SU-DHL-6 (cell line): ENCODE measurements at regions not wholly inside any gene's neighbourhood (a gene's known extent, or its start where the extent isn't known, plus 50 kb on each side); places are given as distances from the start of the nearest gene placed in this dataset.

Experiments used
- H2AFZ ChIP-seq: fragments of 200-600 bp; sonication (generic); 2 replicates; pipeline ENCODE4 v1.6.1; 2014; ENCODE audit warnings: low read depth, mild to moderate bottlenecking, moderate library complexity, mixed read lengths, antibody characterized with exemption, low read length; ENCODE audit not compliant: severe bottlenecking
- H3F3A ChIP-seq: fragments of 200-600 bp; shearing (Covaris generic); 2 replicates; pipeline ENCODE4 v1.6.0; 2016; ENCODE audit warnings: antibody characterized with exemption, mild to moderate bottlenecking; ENCODE audit not compliant: insufficient read depth
- H3K27ac ChIP-seq: fragments of 200-600 bp; sonication (generic); 2 replicates; pipeline ENCODE4 v1.5.1; 2016; ENCODE audit warnings: low read depth, mild to moderate bottlenecking, low read length, moderate library complexity, mixed read lengths
- H3K27me3 ChIP-seq: fragments of 200-600 bp; sonication (generic), shearing (Covaris generic); 2 replicates; pipeline ENCODE4 v1.6.0; 2014; ENCODE audit warnings: mild to moderate bottlenecking, low read length
- H3K36me3 ChIP-seq: fragments of 200-600 bp; sonication (generic); 2 replicates; pipeline ENCODE4 v1.6.1; 2014; ENCODE audit warnings: mild to moderate bottlenecking, low read length, mixed read lengths
- H3K4me2 ChIP-seq: fragments of 300-600, 200-600 bp; shearing (Covaris generic), sonication (generic); 2 replicates; pipeline ENCODE4 v1.6.0; 2014; ENCODE audit warnings: low read length, low read depth, mild to moderate bottlenecking; ENCODE audit not compliant: poor library complexity, severe bottlenecking
- H3K4me3 ChIP-seq: fragments of 200-600 bp; sonication (generic); 2 replicates; pipeline ENCODE4 v1.5.1; 2014; ENCODE audit warnings: antibody characterized with exemption, low read length, mild to moderate bottlenecking, mixed read lengths; ENCODE audit not compliant: insufficient read depth, poor library complexity, severe bottlenecking
- H3K79me2 ChIP-seq: fragments of 200-600 bp; sonication (generic); 2 replicates; pipeline ENCODE4 v1.6.1; 2014; ENCODE audit warnings: mild to moderate bottlenecking, low read length, moderate library complexity; ENCODE audit not compliant: insufficient read depth
- H3K9ac ChIP-seq: fragments of 200-600 bp; sonication (generic); 2 replicates; pipeline ENCODE4 v1.7.0; 2014; ENCODE audit warnings: mild to moderate bottlenecking, low read length
- H3K9me2 ChIP-seq: fragments of 200-600 bp; sonication (generic); replicated peaks from 2 replicates; pipeline ENCODE4 v1.6.1; 2014; ENCODE audit warnings: low read length; ENCODE audit not compliant: insufficient read depth
- H3K9me3 ChIP-seq: fragments of 200-600 bp; sonication (generic); 2 replicates; pipeline ENCODE4 v1.6.1; 2014; ENCODE audit warnings: low read length, mixed read lengths; ENCODE audit not compliant: insufficient read depth
- H4K20me1 ChIP-seq: fragments of 200-600 bp; sonication (generic); 2 replicates; pipeline ENCODE4 v1.6.1; 2014; ENCODE audit warnings: low read depth, mild to moderate bottlenecking, antibody characterized with exemption, low read length, moderate library complexity, mixed read lengths
- EZH2phosphoT487 ChIP-seq: fragments of 200-600 bp; sonication (generic), shearing (Covaris generic); conservative IDR thresholded peaks from 2 replicates; pipeline ENCODE4 v1.6.1; 2018; ENCODE audit warnings: mild to moderate bottlenecking, antibody characterized with exemption, low read length, moderate library complexity, mixed read lengths
- TF ChIP-seq, protein P1 (sequence below): fragments of 200-600 bp; sonication (generic); IDR thresholded peaks from one replicate; pipeline ENCODE4 v1.5.1; 2017; ENCODE audit warnings: antibody characterized with exemption, mild to moderate bottlenecking, low read length, moderate library complexity; ENCODE audit not compliant: insufficient read depth, poor library complexity, severe bottlenecking

DNA sequence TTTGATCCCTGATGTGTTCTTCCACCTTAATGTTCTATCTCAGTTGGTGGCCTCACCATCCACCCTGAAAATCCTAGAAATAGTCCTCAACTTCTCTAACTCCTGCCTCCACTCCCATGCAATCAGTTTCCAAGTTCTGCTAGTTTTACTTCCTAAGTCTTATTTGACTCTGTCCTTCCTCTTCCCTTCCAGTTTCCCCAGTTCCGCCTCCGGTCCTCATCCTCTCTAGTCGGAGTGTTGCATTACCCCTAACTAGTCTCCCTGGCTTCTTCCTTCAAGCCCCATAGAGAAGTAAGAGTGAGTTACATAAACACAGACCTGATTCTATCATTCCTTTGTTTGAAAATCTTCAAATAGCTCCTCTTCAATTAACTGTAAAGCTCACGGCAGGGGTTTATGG lies 236.5 kb downstream of the GXYLT1 start:
- H3K4me3 ChIP-seq = no peak overlapping the region
- H3F3A ChIP-seq = no peaks in the 10 kb centered on the region
- no peak overlapping the region for H2AFZ ChIP-seq
- no peaks in the 10 kb centered on the region for H4K20me1 ChIP-seq
- no peaks in the 10 kb centered on the region for H3K79me2 ChIP-seq
- no peaks in the 10 kb centered on the region for H3K9me3 ChIP-seq
- H3K4me2 ChIP-seq = no peak overlapping the region
- H3K27me3 ChIP-seq = no peaks in the 10 kb centered on the region
- H3K27ac ChIP-seq = no peak overlapping the region
- H3K36me3 ChIP-seq = no peaks in the 10 kb centered on the region
- H3K9ac ChIP-seq = no peak overlapping the region
- H3K9me2 ChIP-seq = no peaks in the 10 kb centered on the region
- TF ChIP-seq, protein P1, sequence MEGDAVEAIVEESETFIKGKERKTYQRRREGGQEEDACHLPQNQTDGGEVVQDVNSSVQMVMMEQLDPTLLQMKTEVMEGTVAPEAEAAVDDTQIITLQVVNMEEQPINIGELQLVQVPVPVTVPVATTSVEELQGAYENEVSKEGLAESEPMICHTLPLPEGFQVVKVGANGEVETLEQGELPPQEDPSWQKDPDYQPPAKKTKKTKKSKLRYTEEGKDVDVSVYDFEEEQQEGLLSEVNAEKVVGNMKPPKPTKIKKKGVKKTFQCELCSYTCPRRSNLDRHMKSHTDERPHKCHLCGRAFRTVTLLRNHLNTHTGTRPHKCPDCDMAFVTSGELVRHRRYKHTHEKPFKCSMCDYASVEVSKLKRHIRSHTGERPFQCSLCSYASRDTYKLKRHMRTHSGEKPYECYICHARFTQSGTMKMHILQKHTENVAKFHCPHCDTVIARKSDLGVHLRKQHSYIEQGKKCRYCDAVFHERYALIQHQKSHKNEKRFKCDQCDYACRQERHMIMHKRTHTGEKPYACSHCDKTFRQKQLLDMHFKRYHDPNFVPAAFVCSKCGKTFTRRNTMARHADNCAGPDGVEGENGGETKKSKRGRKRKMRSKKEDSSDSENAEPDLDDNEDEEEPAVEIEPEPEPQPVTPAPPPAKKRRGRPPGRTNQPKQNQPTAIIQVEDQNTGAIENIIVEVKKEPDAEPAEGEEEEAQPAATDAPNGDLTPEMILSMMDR = no peak
- TF ChIP-seq EZH2phosphoT487 = no peak

DNA sequence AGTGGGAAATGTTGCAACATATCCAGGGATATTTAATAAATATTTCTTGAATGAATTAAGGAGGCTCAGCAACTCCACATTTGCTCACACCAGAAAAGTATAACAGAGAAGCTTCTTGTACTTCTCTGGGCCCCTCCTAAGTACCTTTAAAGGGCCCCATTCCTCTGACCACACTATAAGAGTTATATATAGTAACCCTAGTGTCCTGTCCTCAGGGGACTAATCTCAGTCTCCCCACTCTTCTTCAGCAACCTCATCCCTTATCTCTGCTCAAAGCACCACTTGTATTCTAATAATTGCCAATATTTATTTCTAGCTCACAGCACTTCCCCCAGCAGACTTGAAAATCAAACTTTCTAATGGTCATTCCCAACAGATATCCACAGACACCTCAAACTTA lies 237.1 kb downstream of the GXYLT1 start:
- Histone ChIP-seq H3K4me3 (no peak overlapping the region), H2AFZ (no peak overlapping the region), H3F3A (no peaks in the 10 kb centered on the region), H3K36me3 (no peaks in the 10 kb centered on the region), H3K4me2 (no peak overlapping the region), H3K27me3 (no peaks in the 10 kb centered on the region), H4K20me1 (no peaks in the 10 kb centered on the region), H3K9ac (no peak overlapping the region), H3K27ac (no peak overlapping the region), H3K9me3 (no peaks in the 10 kb centered on the region), H3K79me2 (no peaks in the 10 kb centered on the region), H3K9me2 (no peaks in the 10 kb centered on the region)
- TF ChIP-seq, protein P1 = no peak
- no peak for TF ChIP-seq EZH2phosphoT487

DNA sequence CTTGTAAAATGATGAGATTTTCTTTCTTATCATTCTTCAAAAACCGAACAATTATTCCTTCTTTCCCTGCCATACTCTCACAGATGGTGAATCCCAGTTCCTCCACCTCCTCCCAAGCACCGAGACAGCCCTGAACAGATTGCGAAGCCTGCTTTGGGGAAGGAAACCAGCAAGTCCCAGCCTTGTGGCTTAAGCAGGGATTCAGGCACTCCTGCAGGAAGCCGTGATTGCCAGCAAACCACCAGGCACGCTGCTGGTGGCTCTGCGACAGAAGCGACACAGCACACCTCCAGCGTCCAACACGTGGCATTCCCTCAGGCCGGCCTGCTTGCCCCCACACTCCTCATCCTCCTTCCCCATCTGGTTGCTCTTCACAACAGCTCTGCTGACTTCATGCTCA lies 237.7 kb downstream of the GXYLT1 start:
- Histone ChIP-seq H3K27ac (no peak overlapping the region), H3K9me3 (no peaks in the 10 kb centered on the region), H3K27me3 (no peaks in the 10 kb centered on the region), H3K4me3 (no peak overlapping the region), H3K79me2 (no peaks in the 10 kb centered on the region), H2AFZ (no peak overlapping the region), H3F3A (no peaks in the 10 kb centered on the region), H3K36me3 (no peaks in the 10 kb centered on the region), H4K20me1 (no peaks in the 10 kb centered on the region), H3K9ac (no peak overlapping the region), H3K4me2 (no peak overlapping the region), H3K9me2 (no peaks in the 10 kb centered on the region)
- TF ChIP-seq, protein P1 = no peak
- TF ChIP-seq EZH2phosphoT487 = no peak
